HFF-Myc (cell line): ENCODE measurements at regions not wholly inside any gene's neighbourhood (a gene's known extent, or its start where the extent isn't known, plus 50 kb on each side); places are given as distances from the start of the nearest gene placed in this dataset.

ENCODE experiments used
- DNase-seq: peaks from one replicate; pipeline ENCODE4 v3.0.0-alpha.2; 2011; ENCODE audit warnings: low read depth; ENCODE audit errors: extremely low read depth
- H3K4me3 ChIP-seq: replicated peaks from 2 replicates; pipeline ENCODE4 v1.5.1; 2011; ENCODE audit warnings: low read depth, mild to moderate bottlenecking, control low read depth, low read length
- TF ChIP-seq, protein P1 (sequence below): IDR thresholded peaks from 2 replicates; pipeline ENCODE4 v1.5.1; 2012; ENCODE audit warnings: mild to moderate bottlenecking, low read depth, low read length, control low read depth; ENCODE audit errors: missing control alignments

DNA sequence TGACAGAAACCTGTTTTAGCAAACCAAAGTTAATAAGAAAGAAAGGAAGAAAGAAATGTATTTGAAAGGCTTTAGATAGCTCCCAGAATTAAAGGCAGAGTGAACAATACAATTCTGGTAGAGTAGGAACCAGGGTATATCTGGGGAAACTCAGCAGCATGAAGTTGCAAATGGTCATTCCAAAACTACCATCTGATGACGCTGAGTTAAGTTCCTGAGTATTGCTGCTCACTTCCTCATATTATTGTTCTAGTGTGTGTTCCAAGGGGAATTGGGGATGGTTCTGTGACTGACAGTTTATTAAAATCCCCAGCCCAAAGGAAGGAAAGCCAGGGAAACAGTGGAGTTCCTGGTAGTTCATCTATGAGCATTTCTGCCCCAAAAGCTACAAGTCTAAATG, 88.3 kb upstream of the FRMD4B start:
- no peak overlapping the region for H3K4me3 ChIP-seq
- DNase-seq: no peak
- TF ChIP-seq, protein P1, sequence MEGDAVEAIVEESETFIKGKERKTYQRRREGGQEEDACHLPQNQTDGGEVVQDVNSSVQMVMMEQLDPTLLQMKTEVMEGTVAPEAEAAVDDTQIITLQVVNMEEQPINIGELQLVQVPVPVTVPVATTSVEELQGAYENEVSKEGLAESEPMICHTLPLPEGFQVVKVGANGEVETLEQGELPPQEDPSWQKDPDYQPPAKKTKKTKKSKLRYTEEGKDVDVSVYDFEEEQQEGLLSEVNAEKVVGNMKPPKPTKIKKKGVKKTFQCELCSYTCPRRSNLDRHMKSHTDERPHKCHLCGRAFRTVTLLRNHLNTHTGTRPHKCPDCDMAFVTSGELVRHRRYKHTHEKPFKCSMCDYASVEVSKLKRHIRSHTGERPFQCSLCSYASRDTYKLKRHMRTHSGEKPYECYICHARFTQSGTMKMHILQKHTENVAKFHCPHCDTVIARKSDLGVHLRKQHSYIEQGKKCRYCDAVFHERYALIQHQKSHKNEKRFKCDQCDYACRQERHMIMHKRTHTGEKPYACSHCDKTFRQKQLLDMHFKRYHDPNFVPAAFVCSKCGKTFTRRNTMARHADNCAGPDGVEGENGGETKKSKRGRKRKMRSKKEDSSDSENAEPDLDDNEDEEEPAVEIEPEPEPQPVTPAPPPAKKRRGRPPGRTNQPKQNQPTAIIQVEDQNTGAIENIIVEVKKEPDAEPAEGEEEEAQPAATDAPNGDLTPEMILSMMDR: no peak

DNA sequence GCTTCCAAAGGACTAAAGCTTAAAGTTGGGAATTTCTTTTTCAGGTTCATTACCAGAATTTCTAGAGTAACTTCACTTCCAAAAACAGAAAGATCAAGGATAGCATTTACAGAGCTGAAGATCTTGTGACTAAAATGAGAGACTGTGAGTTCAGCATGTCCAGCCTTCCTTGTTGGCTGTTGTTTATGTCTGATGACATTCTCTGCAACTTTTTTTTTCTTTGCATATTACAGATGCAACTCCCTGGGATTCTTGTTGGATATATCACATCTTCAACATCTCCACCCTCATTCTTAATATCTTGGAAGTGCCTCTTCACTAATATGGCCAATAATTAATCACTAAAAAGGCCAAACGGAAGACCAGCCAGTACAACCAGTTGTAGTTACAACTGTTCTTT, 86.2 kb upstream of the FRMD4B start:
- DNase-seq: no peak
- TF ChIP-seq, protein P1: no peak
- H3K4me3 ChIP-seq: no peak overlapping the region

DNA sequence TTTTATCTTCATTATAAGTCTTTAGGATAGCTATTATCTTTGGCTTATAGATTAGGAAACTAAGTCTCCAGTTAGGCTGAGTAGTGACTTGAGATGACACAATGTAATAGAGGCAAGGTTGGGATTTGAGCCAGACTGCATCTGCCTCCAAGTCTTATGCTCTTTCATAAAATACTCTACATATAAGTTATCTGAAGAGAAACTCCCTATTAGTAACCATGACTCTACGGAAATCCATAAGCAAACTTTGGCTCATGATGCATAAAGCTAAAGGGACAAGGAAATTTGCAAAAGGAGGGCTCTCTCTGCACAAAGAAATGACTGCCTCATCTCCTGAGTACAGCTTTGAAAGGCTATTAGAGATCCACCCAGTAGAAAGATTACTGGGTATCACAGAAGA, 77.6 kb upstream of the FRMD4B start:
- H3K4me3 ChIP-seq: no peak overlapping the region
- TF ChIP-seq, protein P1: no peak
- DNase-seq: no peak

DNA sequence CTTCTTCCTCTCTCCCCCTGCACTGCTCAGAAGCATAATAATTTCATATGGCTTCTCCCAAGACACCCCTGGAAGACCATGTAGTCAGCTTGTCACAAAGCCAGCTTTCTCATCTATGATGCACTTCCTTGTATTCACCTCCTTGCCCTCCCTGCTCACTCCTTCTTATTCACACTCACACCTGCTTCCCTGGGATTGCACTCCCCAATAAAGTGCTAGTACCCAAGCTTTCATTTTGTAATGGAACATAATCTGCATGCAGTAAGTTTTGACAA, 76.9 kb upstream of the FRMD4B start:
- TF ChIP-seq, protein P1: no peak
- DNase-seq: no peak
- H3K4me3 ChIP-seq: no peak overlapping the region

DNA sequence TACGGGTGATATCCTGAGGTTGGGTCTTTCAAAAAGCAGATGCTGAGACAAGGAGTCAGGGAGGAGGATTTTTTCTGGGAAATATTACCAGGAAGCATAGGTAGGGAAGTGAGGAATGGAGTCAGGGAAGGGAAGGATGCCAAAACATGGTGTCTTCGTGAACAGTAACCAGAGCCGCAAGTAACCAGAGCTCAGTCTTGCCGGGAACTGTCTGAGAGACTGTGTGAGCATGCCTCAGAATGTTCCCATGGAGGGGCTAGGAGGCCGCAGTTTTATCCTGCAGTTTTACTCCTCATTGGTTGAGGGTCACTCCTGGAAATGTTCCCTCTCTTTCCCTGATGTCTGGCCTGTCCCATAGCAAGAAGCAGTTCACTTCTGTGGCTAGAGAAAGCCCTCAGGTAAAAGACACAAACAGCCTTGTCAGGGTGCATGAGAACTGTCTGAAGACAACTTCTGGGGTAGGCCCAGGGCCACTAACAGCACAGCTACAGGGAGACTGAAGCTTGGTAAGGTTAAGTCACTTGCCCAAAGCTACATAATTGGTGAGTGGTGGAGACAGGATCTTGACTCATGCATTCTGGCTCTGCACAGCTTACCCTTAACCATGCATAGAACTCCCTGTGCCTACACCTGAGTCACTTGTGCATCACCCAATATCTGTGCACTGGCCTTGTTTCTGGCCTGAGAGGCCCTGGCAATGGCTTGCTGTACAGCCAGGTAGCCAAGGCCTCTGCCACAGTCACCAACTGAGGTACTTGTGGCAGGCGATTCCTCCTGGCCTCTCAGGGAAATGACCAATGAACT, 76.3 kb upstream of the FRMD4B start:
- DNase-seq: no peak
- H3K4me3 ChIP-seq: no peak overlapping the region
- TF ChIP-seq, protein P1: no peak

DNA sequence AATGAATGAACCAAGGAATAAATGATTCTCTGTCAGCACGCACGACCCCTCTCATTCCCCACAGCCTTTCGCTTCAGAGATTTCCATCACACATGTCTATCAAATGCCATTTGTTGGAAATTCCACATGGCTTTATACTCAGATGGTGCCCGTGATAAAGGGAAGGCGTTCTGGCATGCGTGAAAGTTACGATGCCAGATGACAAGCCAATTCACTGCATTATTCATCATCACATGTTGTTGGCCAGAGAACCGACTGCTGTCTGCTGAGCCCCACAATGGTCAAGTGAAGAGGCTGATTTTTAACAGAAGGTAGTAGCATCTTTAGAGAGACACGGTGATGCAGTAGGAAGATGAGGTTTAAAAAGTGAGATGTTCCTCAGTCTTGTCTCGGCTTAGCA, 74.1 kb upstream of the FRMD4B start:
- no peak for DNase-seq
- TF ChIP-seq, protein P1: no peak
- H3K4me3 ChIP-seq: no peak overlapping the region
